GM21576 (cell line): ENCODE measurements at regions not wholly inside any gene's neighbourhood (a gene's known extent, or its start where the extent isn't known, plus 50 kb on each side); places are given as distances from the start of the nearest gene placed in this dataset.
"Not testable (repeated sequence)": the region's sequence is repeated elsewhere in the genome, so short reads cannot be mapped to it uniquely, and the experiment has no call there.

Experiments used
- ATAC-seq: cut with Tn5 transposase; IDR thresholded peaks from one replicate; pipeline ENCODE4 v1.9.1; 2021; ENCODE audit warnings: mild to moderate bottlenecking, moderate library complexity; ENCODE audit not compliant: unreplicated experiment

- ATAC-seq, result no peak
Observed at GRCh38 chr12:86660488-86661147, 404.4 kb upstream of the MGAT4C start.

- ATAC-seq, result no peak
Observed at GRCh38 chr12:86659985-86660384, 403.8 kb upstream of the MGAT4C start.

- no peak for ATAC-seq
Observed at GRCh38 chr12:86658303-86658702, 402.1 kb upstream of the MGAT4C start.

GRCh38 chr12:86647800-86648199, 391.6 kb upstream of the MGAT4C start:
- no peak for ATAC-seq

- ATAC-seq, result no peak
Observed at GRCh38 chr12:86634456-86635410, 378.5 kb upstream of the MGAT4C start.

GRCh38 chr12:86627001-86627400, 370.8 kb upstream of the MGAT4C start:
- ATAC-seq, result no peak

- no peak for ATAC-seq
Observed at GRCh38 chr12:86623267-86623666, 367.1 kb upstream of the MGAT4C start.

- ATAC-seq, result no peak
Observed at GRCh38 chr12:86621957-86622356, 365.8 kb upstream of the MGAT4C start.

- no peak for ATAC-seq
Observed at GRCh38 chr12:86613311-86613710, 357.1 kb upstream of the MGAT4C start.

GRCh38 chr12:86608638-86609037, 352.4 kb upstream of the MGAT4C start:
- ATAC-seq, result no peak

- ATAC-seq, result no peak
Observed at GRCh38 chr12:86601550-86602308, 345.5 kb upstream of the MGAT4C start.

- ATAC-seq, result no peak
Observed at GRCh38 chr12:86600664-86601231, 344.6 kb upstream of the MGAT4C start.

GRCh38 chr12:86597431-86597830, 341.2 kb upstream of the MGAT4C start:
- no peak for ATAC-seq

GRCh38 chr12:86590296-86590695, 334.1 kb upstream of the MGAT4C start:
- ATAC-seq, result no peak

GRCh38 chr12:86574143-86574542, 318.0 kb upstream of the MGAT4C start:
- ATAC-seq, result no peak

GRCh38 chr12:86572455-86572854, 316.3 kb upstream of the MGAT4C start:
- ATAC-seq, result no peak

- no peak for ATAC-seq
Observed at GRCh38 chr12:86565038-86565437, 308.8 kb upstream of the MGAT4C start.

GRCh38 chr12:86555491-86555890, 299.3 kb upstream of the MGAT4C start:
- not testable (repeated sequence) for ATAC-seq

GRCh38 chr12:86551146-86551571, 295.0 kb upstream of the MGAT4C start:
- ATAC-seq, result no peak

GRCh38 chr12:86550218-86551145, 294.3 kb upstream of the MGAT4C start:
- ATAC-seq, result no peak
